Transverse colon (tissue), 4 donors: ENCODE measurements at regions not wholly inside any gene's neighbourhood (a gene's known extent, or its start where the extent isn't known, plus 50 kb on each side); places are given as distances from the start of the nearest gene placed in this dataset.
A peak's percentile ranks its signal among the peaks of the same experiment; 100 is the strongest.

Source experiments
- DNase-seq: peaks from one replicate; pipeline ENCODE4 v3.0.0-alpha.2; 2019
- H3K27ac ChIP-seq, 4 donors: fragments of 200-600 bp; sonication (generic); 2 replicates each; pipeline ENCODE4 v1.5.1; 2016 to 2018; ENCODE audit warnings: inconsistent platforms in 4 of 4
- H3K27me3 ChIP-seq: fragments of 200-600 bp; sonication (generic); 2 replicates; pipeline ENCODE4 v1.5.1; 2017; ENCODE audit warnings: inconsistent platforms
- H3K36me3 ChIP-seq, 4 donors: fragments of 200-600 bp; sonication (generic); 2 replicates each; pipeline ENCODE4 v1.5.1; 2017 to 2019; ENCODE audit warnings: inconsistent platforms in 4 of 4
- H3K4me1 ChIP-seq, 4 donors: fragments of 200-600 bp; sonication (generic); 2 replicates each; pipeline ENCODE4 v1.5.1; 2017 to 2020; ENCODE audit warnings: inconsistent platforms in 4 of 4
- H3K4me3 ChIP-seq, 4 donors: fragments of 200-600 bp; sonication (generic); 1 replicate in 1 of 4; 2 replicates in 3 of 4; pipeline versions ENCODE4 v1.5.1 to v1.6.1; 2017 to 2019; ENCODE audit warnings: inconsistent platforms in 4 of 4
- H3K9me3 ChIP-seq, 2 donors: fragments of 200-600 bp; sonication (generic); 2 replicates each; pipeline ENCODE4 v1.5.1; 2017 to 2019; ENCODE audit warnings: inconsistent platforms in 2 of 2
- CTCF ChIP-seq, 5 experiments: fragments of 200-600 bp in 3 of 5; fragments of 450-650 bp in 2 of 5; sonication (generic) in 3 of 5; IDR thresholded peaks; 1 replicate in 2 of 5; 2 replicates in 3 of 5; pipeline ENCODE4 v1.5.1; 2016 to 2017; ENCODE audit warnings: antibody characterized with exemption in 5 of 5, inconsistent platforms in 3 of 5, mild to moderate bottlenecking in 2 of 5, moderate library complexity in 1 of 5
- EP300 ChIP-seq: sonication (generic); formaldehyde crosslinking; IDR thresholded peaks from one replicate; pipeline ENCODE4 v1.6.1; 2017; ENCODE audit warnings: antibody characterized with exemption, low read depth
- POLR2A ChIP-seq: fragments of 450-650 bp; IDR thresholded peaks from one replicate; pipeline ENCODE4 v1.6.1; 2016; ENCODE audit warnings: antibody characterized with exemption, mild to moderate bottlenecking, moderate library complexity
- POLR2AphosphoS5 ChIP-seq, 3 donors: sonication (generic); formaldehyde crosslinking; IDR thresholded peaks; one replicate each; pipeline ENCODE4 v1.6.1; 2016; ENCODE audit warnings: antibody characterized with exemption in 3 of 3
- WGBS, 2 donors: methylation state at CpG; one replicate each; pipeline ENCODE4 v1.1.5; 2018; ENCODE audit warnings: low coverage in 1 of 2; 5-methylcytosine and 5-hydroxymethylcytosine counted together
- in situ Hi-C, 4 donors: fragments of 200-750 bp; cut with MboI; loops; one replicate each; pipeline versions ENCODE4 v1.15.0 to v1.15.1; 2017; ENCODE audit warnings: low sequenced_read_pairs in 3 of 4, low pct_ligation_motif_present in 1 of 4, low pct_unique_long_range_greater_than_20kb in 1 of 4
- intact Hi-C: fragments of 100-400 bp; cut with DNase I; formaldehyde crosslinking; loops from one replicate; pipeline ENCODE4 v1.15.1; 2023; ENCODE audit warnings: low total_unique reads

DNA sequence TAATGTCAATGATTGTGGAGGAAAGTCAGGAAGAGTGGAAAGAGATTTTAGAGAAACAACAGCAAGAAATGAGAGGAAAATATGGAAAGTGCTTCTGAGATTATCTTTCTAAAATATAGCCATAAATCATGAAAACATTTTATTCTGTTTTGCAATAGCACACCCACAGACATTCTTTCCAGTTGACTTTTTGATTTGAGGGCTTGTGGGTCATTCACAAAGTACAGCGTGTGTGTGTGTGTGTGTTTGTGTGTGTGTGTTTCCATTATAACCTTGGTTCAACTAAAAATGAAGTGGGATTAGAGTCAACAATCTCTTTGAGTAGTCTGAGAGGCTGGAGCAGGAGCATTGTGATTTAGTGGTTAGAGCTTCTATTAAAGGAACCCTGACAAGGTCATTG is 116.6 kb upstream of the GAS1 start:
- in situ Hi-C loops: no loop called here
- Histone ChIP-seq H3K36me3 (no peaks in the 10 kb centered on the region), H3K27me3 (no peaks in the 10 kb centered on the region), H3K9me3 (no peaks in the 10 kb centered on the region), H3K4me1 (no peaks in the 10 kb centered on the region), H3K4me3 (no peak overlapping the region), H3K27ac (peak overlapping the region in 3 of 4 donors; percentile 13 to 52 (median 21))
- TF ChIP-seq CTCF (IDR thresholded peaks at IDR 0.05) (no peak), POLR2AphosphoS5 (IDR thresholded peaks at IDR 0.05) (peak in 2 of 3 donors; percentile 15 to 35)
- WGBS, 2 donors: 29% methylated on average over 1 of the region's 1 CpG; no CpG with 5 or more reads in 1 of the 2 donors
- no peak for DNase-seq
- intact Hi-C loops: no loop called here

DNA sequence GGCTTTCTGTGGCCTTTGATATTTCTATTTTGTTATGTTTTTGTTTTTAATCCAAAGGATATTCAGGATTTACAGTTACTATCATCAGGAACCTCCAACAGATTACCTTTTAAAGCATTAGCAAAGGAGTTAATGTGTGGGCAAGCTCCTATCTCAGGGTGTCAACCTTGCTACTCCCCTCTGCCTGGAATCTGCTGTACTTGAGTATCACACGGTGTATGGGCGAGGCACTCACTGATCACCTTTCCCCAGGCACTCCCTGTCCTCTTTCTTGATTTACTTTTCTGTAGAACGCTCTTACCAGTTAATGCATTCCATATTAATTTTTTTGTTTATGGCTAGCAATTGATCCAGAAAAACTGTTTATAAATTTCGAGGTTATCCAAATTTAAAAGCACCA is 117.0 kb upstream of the GAS1 start:
- Histone ChIP-seq H3K27me3 (no peaks in the 10 kb centered on the region), H3K9me3 (no peaks in the 10 kb centered on the region), H3K36me3 (no peaks in the 10 kb centered on the region), H3K4me1 (no peaks in the 10 kb centered on the region), H3K27ac (peak overlapping the region in 1 of 4 donors; percentile 52), H3K4me3 (no peak overlapping the region)
- intact Hi-C loops (no loop called here), in situ Hi-C loops (no loop called here)
- TF ChIP-seq CTCF (IDR thresholded peaks at IDR 0.05) (no peak), EP300 (no peak), POLR2A (no peak), POLR2AphosphoS5 (IDR thresholded peaks at IDR 0.05) (no peak)
- 43 to 50% methylated on average over 4 of the region's 4 CpGs for WGBS, 2 donors
- no peak for DNase-seq

GRCh38 chr9:87065981-87066380 is 118.7 kb upstream of the GAS1 start:
- in situ Hi-C loops: no loop called here

GRCh38 chr9:87067426-87067825 is 120.1 kb upstream of the GAS1 start:
- intact Hi-C loops: no loop called here
- Histone ChIP-seq H3K36me3 (no peaks in the 10 kb centered on the region), H3K4me3 (no peak overlapping the region), H3K4me1 (no peaks in the 10 kb centered on the region), H3K27ac (peak overlapping the region in 1 of 4 donors; percentile 14), H3K9me3 (no peaks in the 10 kb centered on the region), H3K27me3 (no peaks in the 10 kb centered on the region)
- no peak for DNase-seq
- 68% methylated on average over 1 of the region's 1 CpG; no CpG with 5 or more reads in 1 of the 2 donors for WGBS, 2 donors
- in situ Hi-C loops: no loop called here
- no peak for TF ChIP-seq CTCF (IDR thresholded peaks at IDR 0.05)
- no peak for TF ChIP-seq EP300
- TF ChIP-seq POLR2AphosphoS5 (IDR thresholded peaks at IDR 0.05): no peak
- no peak for TF ChIP-seq POLR2A

More at GRCh38 chr9:87065981-87066380, 118.7 kb upstream of the GAS1 start:
- Histone ChIP-seq H3K27me3 (no peaks in the 10 kb centered on the region), H3K27ac (no peak overlapping the region), H3K9me3 (no peaks in the 10 kb centered on the region), H3K4me3 (no peak overlapping the region), H3K4me1 (no peaks in the 10 kb centered on the region), H3K36me3 (no peaks in the 10 kb centered on the region)
- TF ChIP-seq CTCF (IDR thresholded peaks at IDR 0.05) (no peak), EP300 (no peak), POLR2A (no peak), POLR2AphosphoS5 (IDR thresholded peaks at IDR 0.05) (no peak)
- no peak for DNase-seq
- 73 to 90% methylated on average over 4 of the region's 4 CpGs for WGBS, 2 donors
- intact Hi-C loops: no loop called here
